GM12865 (cell line): ENCODE measurements at regions not wholly inside any gene's neighbourhood (a gene's known extent, or its start where the extent isn't known, plus 50 kb on each side); places are given as distances from the start of the nearest gene placed in this dataset.

Source experiments
- DNase-seq: peaks from one replicate; pipeline ENCODE4 v3.0.0; 2010; ENCODE audit warnings: low read depth
- H3K4me3 ChIP-seq: 2 replicates; pipeline ENCODE4 v1.5.1; 2011; ENCODE audit warnings: mild to moderate bottlenecking, low read depth, low read length, control low read depth
- CTCF ChIP-seq: IDR thresholded peaks from 2 replicates; pipeline ENCODE4 v1.5.1; 2011; ENCODE audit warnings: low read length, control low read depth, low read depth, inconsistent platforms; ENCODE audit not compliant: insufficient read depth; ENCODE audit errors: missing control alignments

GRCh38 chr2:188767176-188767575, 207.0 kb upstream of the COL3A1 start:
- TF ChIP-seq CTCF, result no peak
- no peak for DNase-seq
- H3K4me3 ChIP-seq, result no peak overlapping the region

- no peak overlapping the region for H3K4me3 ChIP-seq
- TF ChIP-seq CTCF, result no peak
- no peak for DNase-seq
These were observed 203.9 kb upstream of the COL3A1 start for GRCh38 chr2:188770296-188770695.

- no peak for DNase-seq
- no peak for TF ChIP-seq CTCF
- H3K4me3 ChIP-seq, result no peak overlapping the region
These were observed 201.1 kb upstream of the COL3A1 start for GRCh38 chr2:188773075-188773474.

GRCh38 chr2:188776634-188777033, 197.5 kb upstream of the COL3A1 start:
- TF ChIP-seq CTCF, result no peak
- H3K4me3 ChIP-seq, result no peak overlapping the region
- DNase-seq, result no peak

GRCh38 chr2:188784269-188784762, 189.9 kb upstream of the COL3A1 start:
- no peak overlapping the region for H3K4me3 ChIP-seq
- DNase-seq, result no peak
- no peak for TF ChIP-seq CTCF

GRCh38 chr2:188785061-188785460, 189.1 kb upstream of the COL3A1 start:
- DNase-seq, result no peak
- no peak for TF ChIP-seq CTCF

GRCh38 chr2:188785490-188785889, 188.7 kb upstream of the COL3A1 start:
- TF ChIP-seq CTCF, result no peak
- H3K4me3 ChIP-seq, result no peak overlapping the region
- no peak for DNase-seq

More at GRCh38 chr2:188785061-188785460, 189.1 kb upstream of the COL3A1 start:
- no peak overlapping the region for H3K4me3 ChIP-seq
